ENCODE measurements at regions not wholly inside any gene's neighbourhood (a gene's known extent, or its start where the extent isn't known, plus 50 kb on each side); places are given as distances from the start of the nearest gene placed in this dataset.

- TF ChIP-seq CTCF (conservative IDR thresholded peaks at IDR 0.05 in 1 of 2, IDR thresholded peaks at IDR 0.05 in 1 of 2; ENCODE audit: low read depth in 1 of 2, low read length in 2 of 2) = no peak
- no peak for TF ChIP-seq EZH2 (IDR thresholded peaks at IDR 0.05; ENCODE audit: low read length, missing control alignments)
Observed at GRCh38 chr15:35993196-35993595, 447.2 kb upstream of the DPH6 start.
